ENCODE measurements at regions not wholly inside any gene's neighbourhood (a gene's known extent, or its start where the extent isn't known, plus 50 kb on each side); places are given as distances from the start of the nearest gene placed in this dataset.

- TF ChIP-seq BCL3 (IDR thresholded peaks at IDR 0.05; ENCODE audit: borderline replicate concordance, insufficient read depth, low read depth, low read length, poor library complexity, severe bottlenecking) (no peak), HSF1 (IDR thresholded peaks at IDR 0.05; ENCODE audit: low read depth, low read length) (no peak), SIN3A (IDR thresholded peaks at IDR 0.05; ENCODE audit: low read depth, low read length) (no peak), MTA3 (IDR thresholded peaks at IDR 0.05; ENCODE audit: borderline replicate concordance, low read length) (no peak), TCF12 (IDR thresholded peaks at IDR 0.05; ENCODE audit: low read depth, low read length) (no peak), RAD51 (IDR thresholded peaks at IDR 0.05) (no peak), ZBED1 (IDR thresholded peaks at IDR 0.05; ENCODE audit: borderline replicate concordance) (no peak), NRF1 (conservative IDR thresholded peaks at IDR 0.05; ENCODE audit: low read depth, low read length) (no peak)
- TF ChIP-seq, protein P1, sequence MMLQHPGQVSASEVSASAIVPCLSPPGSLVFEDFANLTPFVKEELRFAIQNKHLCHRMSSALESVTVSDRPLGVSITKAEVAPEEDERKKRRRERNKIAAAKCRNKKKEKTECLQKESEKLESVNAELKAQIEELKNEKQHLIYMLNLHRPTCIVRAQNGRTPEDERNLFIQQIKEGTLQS (IDR thresholded peaks at IDR 0.05; ENCODE audit: borderline replicate concordance, extremely low read depth, low read depth, low read length): no peak
- TF ChIP-seq, protein P2, sequence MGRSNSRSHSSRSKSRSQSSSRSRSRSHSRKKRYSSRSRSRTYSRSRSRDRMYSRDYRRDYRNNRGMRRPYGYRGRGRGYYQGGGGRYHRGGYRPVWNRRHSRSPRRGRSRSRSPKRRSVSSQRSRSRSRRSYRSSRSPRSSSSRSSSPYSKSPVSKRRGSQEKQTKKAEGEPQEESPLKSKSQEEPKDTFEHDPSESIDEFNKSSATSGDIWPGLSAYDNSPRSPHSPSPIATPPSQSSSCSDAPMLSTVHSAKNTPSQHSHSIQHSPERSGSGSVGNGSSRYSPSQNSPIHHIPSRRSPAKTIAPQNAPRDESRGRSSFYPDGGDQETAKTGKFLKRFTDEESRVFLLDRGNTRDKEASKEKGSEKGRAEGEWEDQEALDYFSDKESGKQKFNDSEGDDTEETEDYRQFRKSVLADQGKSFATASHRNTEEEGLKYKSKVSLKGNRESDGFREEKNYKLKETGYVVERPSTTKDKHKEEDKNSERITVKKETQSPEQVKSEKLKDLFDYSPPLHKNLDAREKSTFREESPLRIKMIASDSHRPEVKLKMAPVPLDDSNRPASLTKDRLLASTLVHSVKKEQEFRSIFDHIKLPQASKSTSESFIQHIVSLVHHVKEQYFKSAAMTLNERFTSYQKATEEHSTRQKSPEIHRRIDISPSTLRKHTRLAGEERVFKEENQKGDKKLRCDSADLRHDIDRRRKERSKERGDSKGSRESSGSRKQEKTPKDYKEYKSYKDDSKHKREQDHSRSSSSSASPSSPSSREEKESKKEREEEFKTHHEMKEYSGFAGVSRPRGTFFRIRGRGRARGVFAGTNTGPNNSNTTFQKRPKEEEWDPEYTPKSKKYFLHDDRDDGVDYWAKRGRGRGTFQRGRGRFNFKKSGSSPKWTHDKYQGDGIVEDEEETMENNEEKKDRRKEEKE (IDR thresholded peaks at IDR 0.05): no peak
Observed at GRCh38 chr3:110901536-110901935, 170.1 kb upstream of the NECTIN3 start (continued).

Measured in GM12878 (cell line).